G401 (cell line): ENCODE measurements at regions not wholly inside any gene's neighbourhood (a gene's known extent, or its start where the extent isn't known, plus 50 kb on each side); places are given as distances from the start of the nearest gene placed in this dataset.

Experiments
- DNase-seq: peaks from one replicate; pipeline ENCODE4 v3.0.0-alpha.2; 2015; ENCODE audit warnings: low spot score
- in situ Hi-C: cut with HindIII; loops from 2 replicates; pipeline ENCODE4 v1.10.0; 2016; ENCODE audit warnings: low sequenced_read_pairs, mixed read lengths

DNA sequence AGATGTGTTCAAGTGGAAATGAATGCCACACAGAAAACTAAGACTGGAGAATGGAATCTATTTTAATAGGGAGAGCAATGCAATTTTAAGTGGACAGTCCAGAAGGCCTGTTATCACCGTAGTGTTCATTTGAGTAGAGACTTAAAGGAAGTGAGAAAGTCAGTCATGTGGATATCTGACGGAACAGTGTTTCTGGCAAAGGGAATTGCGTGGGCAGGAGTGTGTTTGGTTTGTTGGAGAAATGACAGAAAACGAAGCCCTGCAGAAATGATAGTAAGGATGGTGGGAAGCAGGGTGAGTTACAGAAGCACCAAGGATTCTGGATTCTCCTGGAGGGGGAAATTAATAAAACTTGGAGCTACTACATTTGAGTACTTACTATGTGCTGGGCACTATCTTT is 776.6 kb downstream of the MED13L start:
- in situ Hi-C loops = no loop called here
- no peak for DNase-seq

DNA sequence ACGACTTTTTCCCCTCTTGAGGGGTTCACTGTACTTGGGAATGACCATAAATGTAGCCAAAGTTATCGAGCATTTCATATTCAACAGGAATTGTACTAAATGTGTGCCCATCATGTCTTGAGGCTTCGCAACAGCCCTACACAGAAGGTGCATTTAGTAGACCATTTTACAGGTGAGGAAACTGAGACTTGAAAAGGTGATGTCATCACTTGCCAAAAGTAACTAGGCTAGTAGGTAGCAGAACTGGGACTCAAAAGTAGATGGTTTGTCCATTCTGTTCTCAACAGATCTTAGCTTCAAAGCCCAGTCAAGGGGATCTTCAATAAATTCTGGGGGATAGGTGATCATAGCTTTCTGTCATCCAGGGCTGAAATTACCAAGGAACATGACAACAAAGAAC is 782.2 kb downstream of the MED13L start:
- no peak for DNase-seq
- in situ Hi-C loops = no loop called here

DNA sequence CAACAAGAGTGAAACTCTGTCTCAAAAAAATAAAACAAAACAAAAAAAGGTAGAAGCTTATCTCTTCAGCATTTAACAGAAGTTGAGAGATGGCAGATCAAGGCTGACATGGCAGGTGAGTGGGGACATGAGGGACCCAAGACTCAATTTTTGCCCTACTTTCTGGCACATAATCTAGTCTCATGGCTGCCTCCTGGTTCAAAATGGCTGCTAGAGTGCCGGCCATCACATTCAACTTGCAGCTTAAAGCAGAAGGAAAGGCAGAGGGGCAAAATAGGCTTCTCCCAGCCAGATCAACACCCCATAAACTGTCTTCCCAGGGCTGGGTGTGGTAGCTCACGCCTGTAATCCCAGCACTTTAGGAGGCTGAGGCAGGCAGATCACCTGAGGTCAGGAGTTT is 784.9 kb downstream of the MED13L start:
- no peak for DNase-seq
- in situ Hi-C loops = no loop called here

DNA sequence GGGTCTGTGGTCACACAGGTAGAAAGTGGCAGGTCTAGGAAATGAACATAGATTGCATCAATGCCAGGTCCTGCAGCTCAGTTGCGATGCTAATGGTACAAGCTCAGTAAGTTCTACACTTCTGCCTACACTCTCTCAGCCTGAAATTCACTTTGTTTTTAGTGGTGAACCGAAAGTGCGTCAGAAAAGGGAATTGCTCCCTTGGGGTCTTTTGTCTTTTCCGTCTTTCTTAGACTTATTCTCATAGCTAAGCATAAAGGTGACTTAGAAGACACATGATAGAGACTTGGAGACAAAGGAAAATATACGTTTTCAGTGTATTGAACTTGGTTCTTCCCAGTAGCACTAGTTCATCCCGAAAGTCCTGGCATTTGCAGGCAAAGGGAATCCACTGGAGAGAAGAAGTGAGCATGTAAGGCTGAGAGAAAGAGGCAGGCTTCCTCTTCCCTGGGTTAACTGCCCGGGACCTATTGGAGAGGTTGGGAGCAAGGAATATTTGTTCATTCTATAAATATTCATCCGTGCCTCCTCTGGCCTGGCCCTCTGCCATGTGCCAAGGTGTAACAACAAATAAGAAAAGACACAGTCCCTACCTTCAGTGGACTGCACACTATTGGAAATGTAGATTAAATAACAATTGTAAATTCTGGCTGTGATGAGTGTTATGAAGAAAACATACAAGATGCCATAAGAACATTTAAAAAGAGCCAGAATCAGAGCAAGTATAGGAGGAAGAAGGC is 785.8 kb downstream of the MED13L start:
- in situ Hi-C loops = no loop called here
- no peak for DNase-seq

DNA sequence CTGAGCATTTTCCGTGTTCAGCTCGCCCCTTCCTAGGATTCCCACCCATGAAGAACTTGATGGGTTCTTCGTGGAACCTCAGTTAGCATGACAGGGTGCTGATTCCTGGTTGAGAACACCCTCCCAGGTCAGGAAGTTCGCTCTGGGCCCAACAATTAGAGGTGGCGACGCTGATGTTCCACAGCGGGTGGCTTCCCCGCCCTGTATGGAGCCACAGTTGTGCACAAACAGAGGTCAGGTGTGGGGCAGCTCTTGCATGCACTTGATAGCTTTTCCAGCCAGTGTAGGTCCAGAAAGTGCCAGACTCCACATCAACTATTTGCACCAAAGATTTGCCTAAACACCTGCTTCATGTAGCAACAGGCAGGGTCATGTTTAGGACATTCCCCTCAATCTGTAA is 788.2 kb downstream of the MED13L start:
- in situ Hi-C loops = no loop called here
- no peak for DNase-seq

DNA sequence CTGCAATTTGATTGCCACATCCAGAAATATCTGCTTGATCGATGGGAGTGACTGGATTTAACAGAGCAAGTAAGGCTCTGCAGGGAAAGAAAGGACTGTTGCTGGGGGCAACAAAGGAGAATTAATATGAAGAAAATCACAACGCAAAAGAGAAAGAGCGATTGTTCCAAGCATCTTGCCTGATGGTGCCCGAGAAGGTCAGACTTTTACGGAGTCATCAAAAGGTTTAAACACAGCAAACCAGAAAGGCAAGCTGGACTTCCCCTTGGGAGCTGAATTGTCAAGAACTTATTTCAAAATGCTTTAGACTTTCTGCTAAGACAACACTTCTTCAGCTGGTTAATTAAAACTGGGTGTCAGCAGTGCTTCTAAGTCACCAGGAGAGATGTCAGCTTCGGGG is 791.5 kb downstream of the MED13L start:
- in situ Hi-C loops = no loop called here

DNA sequence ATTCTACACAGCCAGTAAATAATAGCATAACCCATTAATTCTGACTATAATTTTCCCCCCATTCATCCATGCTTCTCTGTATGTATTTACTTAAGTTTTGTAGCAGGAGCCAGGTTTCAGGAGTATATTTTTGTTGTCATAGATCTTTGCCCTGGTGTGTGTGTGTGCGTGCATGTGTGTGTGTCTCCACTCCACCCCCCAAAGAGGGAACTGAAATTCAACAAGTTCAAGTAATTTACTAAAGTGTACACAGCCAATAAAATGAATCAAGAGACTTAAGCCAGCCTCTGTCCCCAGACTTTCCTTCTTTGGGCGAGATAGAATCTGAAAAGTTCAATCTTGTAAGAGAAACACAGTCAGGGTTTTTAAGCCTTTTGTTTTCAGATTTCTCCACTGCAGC is 792.0 kb downstream of the MED13L start:
- DNase-seq = no peak
- in situ Hi-C loops = no loop called here

More for the DNA sequence above, 791.5 kb downstream of the MED13L start:
- DNase-seq = no peak

DNA sequence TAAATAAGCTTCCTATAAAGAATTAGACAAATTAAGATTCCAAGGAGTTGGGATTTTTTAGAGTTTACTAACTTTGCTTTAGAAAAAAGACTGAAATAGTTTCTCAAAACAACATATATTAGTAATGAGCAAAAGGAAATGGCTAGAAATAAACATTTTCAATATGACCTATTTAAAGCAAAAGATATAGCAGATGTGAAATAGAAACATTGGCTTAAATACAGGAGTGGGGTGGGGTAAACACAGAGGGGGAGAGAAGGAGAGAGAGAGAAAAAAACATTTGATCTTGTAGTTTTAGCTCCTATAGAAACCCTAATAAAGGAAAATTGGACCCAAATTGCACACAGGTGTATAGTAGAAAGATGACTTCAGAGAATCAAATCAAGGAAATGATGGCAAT is 794.5 kb downstream of the MED13L start:
- no peak for DNase-seq
- in situ Hi-C loops = no loop called here

DNA sequence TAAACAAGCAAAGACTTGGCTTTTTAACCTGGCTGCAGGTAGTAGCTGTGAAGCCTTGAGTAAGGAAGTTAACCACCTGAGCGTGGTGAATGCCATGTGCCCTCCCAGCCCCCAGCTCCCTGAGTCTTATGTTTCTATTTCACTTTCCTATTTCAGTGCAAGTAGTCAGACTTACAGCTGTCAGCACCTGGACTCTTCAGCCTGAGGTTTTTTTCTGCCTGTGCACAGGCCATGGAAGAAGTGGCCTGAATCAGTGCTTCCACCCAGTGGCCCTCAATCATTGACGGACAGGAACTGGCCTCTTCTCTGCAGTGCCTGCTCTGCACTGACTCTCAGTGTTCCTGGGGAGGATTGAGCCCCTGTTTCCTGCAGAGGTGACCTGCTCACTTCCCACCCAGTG is 796.4 kb downstream of the MED13L start:
- in situ Hi-C loops = no loop called here
- no peak for DNase-seq

DNA sequence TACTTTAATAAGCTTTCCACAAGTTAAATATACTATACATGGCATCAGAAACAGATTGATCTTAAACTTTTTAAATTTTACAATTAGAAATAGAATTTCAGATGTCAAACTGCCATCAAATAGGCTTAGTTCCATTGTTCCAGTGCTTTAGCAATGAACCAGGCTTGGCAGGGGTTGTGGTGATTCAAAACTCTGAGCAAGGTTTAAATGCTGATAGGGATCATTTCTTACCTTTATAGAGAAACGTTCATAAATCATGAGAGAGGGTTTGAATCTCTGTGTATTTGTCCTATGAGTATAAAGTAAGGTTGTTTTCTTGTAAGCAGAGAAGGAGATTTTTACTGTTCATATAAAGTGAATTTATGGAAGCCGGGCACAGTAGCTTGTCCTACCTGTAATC is 794.5 kb upstream of the TBX3 start:
- in situ Hi-C loops = no loop called here
- DNase-seq = no peak

DNA sequence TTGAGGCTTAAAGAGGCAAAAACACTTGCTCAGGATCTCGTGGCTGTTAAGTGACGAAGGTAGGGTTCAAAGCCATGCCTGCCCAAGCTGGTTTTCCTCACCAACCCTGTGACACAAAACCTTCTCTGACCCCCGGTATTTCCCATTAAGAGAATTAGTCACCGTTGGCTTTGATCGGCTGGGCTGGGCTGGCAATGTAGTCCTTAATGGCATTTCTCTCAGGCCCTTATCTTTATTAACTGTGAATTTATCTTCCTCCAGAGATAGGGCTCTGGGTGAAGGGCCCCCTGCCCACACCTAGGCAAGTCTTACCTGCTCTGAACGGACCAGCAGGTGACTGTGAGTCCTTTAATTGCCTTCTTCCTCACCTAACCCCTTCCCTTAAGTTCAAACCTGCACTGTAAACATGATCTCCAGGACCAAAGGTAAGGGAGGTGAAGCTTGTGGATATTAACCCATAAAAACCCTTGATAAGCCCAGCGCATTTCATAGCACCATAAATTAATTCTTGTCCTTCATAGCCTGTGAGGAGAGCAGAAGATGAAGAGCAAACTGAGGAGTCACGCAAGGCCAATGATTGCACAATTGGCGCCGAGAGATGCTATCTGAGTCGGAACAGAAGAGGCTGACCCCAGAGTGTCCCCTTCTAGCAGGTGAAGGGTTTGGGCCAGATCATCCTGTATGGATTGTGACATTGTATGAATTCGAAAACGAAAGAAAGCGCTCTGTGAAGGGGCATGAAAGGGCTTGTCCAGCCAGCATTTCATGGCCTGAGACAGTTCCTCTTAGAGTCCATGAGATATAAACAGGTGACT is 790.8 kb upstream of the TBX3 start:
- no peak for DNase-seq
- in situ Hi-C loops = no loop called here

DNA sequence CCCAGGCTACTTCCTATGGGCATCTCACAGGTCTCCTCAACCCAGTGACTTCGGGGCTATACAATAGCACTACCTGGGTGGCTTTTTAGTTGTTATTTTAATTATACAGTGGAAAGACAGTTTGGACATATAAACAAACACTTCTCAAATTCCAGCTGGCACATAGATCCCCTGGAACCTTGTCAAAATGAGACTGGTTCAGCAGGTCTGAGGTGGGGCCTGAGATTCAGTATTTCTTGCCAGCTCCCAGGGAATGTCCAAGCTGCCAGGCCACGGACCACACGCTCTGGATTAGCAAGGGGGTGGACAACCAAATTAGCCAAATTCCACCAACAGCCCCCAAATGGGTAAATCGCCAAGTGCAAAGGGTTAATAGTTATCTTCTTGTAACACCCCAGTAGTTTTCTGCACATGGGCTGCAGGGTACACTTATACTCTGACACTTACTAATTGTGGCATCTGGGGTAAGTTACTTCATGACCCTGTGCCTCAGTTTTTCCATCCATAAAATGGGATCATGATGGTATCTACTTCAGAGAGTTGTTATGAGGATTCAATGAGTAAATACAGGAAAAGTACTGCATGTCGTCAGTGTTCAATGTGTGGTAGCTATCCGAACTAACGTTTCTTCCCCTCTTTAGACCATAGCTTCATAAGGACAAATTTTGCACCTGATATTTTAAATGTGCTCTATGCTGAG is 789.4 kb upstream of the TBX3 start:
- no peak for DNase-seq
- in situ Hi-C loops = no loop called here

DNA sequence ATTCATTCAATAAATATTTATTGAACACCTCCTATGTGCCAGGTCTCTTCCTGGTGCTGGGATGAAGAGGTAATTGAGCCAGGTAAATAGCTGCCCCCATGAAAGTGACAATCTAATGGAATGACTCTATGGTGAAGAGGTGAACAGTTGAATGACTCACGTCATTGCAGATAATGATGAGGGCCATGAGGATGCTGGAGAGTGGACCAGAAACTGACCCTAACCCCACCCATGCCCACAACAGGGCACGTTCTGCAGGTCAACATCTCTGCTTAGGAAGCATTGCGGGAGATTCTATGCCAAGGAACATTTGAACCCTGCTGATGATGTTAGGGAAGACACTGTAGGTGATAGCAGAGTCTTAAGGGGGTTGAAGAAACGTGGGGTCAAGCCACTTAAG is 788.9 kb upstream of the TBX3 start:
- in situ Hi-C loops = no loop called here
- DNase-seq = no peak

DNA sequence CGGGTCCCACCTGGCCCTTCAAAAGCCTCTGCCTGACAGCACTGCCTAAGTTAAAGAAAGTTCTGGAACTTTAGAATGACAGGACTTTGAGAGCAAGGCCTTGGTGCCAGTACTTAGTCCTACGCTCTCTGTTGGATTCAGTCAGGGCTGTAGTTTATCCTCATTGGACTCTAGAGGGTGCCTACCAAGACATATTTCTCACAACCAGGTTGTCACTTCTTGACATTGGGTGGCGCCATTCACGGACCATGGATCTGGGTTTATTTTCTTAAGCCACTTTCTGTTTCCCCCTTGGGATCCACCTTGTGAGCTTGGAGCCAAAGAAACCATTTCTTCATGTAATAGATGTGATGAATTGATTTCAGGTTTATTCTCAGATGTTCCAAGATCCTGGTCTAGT is 787.0 kb upstream of the TBX3 start:
- in situ Hi-C loops = no loop called here
- no peak for DNase-seq

DNA sequence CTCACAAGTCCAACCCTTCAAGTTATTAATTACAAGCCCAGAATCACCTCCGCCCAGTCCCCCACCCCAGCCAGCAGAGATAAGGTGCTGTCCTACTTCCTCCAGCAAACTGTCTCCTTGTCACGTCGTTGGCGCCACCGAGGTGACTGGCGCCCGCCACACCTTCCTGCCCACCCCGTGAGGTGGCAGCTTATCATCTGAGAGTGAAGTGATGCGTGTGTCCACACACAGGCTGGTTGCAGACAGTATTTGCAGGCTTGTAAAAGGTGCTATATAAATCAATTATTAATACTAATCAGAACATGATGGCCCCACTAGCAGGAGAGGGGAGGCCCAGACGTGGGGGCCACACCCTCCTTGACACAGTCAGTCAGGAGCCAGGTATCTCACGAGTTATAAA is 786.6 kb upstream of the TBX3 start:
- in situ Hi-C loops = no loop called here
- DNase-seq = no peak

DNA sequence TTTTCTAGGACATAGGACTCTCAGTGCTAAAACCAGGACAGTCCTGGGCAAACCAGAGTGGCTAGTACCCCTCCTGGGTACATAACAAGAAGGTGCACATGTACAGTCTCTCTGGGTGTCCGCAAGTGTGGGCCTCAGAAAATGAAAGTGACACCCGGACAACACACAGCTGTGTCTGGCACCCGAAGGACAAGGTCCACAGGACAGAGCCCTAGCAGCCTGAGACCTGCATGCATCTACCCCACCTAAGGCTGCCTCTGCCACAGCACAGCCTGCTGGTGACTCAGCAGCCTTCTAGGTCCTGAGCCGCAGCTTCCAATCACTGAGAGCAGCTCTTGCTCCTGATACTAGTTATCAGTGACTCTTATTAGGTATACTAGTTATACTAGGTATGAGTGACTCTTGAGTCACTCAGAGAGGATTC is 784.1 kb upstream of the TBX3 start:
- DNase-seq = no peak
- in situ Hi-C loops = no loop called here

DNA sequence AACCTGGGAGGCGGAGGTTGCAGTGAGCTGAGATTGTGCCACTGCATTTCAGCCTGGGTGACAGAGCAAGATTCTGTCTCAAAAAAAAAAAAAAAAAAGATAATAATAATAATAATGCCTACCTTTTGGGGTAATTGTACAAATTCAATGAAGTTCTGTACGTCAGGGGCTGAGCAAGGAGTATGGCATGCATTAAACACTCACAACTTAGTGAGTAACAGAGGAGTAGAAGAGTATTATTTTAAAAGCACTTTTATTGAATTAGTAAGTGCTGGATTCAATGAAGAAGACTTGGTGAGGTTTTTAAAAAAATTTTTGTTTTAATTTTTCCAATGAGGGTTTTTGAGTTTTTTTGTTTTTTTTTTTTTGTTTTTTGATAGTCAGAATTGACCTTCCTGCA is 783.6 kb upstream of the TBX3 start:
- in situ Hi-C loops = no loop called here
- no peak for DNase-seq

DNA sequence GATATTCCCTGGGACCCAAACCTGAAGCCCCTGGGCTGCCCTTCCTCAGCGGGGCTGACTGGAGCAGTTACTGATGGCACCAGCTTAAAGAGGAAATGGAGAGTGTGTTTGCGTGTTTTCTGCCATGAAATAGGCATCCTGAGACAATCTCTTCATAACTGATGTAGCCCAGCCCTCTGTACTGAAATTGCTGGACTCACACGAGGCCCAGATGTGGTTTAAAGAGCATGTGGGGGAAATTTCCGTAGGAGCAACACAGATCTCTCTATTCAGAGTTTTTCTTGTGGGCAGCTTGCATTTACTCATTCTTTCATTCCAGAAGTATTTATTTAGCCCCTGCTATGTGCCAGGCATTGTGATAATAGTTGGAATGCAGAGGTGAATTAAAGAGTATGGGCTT is 782.1 kb upstream of the TBX3 start:
- DNase-seq = no peak
- in situ Hi-C loops = no loop called here

DNA sequence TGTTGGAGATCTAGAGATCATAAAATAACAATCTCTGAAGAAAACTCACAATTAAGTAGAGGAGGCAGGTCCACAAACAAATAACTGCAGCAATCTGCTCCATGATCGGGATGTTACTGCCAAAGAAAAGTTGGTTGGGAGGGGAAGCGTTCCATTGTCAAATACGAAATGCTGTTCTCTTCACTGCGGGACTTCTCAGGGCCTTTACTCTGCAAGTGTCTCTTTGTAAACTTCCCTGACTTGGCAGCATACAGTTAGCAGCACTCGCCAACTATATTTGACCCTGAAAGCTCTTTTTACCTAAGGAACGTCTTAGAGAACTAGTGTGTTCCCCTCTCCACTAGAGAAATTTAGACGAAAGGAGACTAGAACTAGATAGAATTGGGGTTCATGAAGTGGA is 780.7 kb upstream of the TBX3 start:
- in situ Hi-C loops = no loop called here
- DNase-seq = no peak

DNA sequence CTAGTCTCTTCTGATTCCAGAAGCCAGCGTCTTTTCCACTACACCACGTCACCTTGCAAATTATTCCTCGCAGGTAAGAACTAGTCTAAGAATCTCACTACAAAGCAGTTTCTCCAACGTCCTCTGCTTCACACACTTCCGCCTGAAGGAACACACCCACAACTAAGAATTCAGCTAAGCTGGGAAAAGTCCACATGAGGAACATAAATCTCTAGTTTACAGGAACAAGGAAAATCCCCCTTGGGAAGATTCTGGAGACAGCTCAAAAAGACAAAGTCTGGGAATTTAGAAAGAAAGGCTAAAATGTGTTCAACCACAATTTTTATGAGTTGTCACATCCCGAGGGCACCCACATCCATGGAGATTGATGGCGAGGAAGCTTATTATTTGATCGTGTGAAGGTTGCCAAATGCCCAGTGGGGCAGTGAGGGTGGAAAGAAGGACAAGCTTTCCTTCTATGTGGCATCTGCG is 780.2 kb upstream of the TBX3 start:
- in situ Hi-C loops = no loop called here
- no peak for DNase-seq
